ENCODE measurements at regions not wholly inside any gene's neighbourhood (a gene's known extent, or its start where the extent isn't known, plus 50 kb on each side); places are given as distances from the start of the nearest gene placed in this dataset.

- FAIRE-seq (no peak), DNase-seq (ENCODE audit: low spot score) (no peak)
Measured at GRCh38 chr4:14596028-14596427, 406.3 kb upstream of the CPEB2 start.

- DNase-seq (ENCODE audit: low spot score), result no peak
- no peak for FAIRE-seq
Measured at GRCh38 chr4:14596437-14596836, 405.8 kb upstream of the CPEB2 start.

DNA sequence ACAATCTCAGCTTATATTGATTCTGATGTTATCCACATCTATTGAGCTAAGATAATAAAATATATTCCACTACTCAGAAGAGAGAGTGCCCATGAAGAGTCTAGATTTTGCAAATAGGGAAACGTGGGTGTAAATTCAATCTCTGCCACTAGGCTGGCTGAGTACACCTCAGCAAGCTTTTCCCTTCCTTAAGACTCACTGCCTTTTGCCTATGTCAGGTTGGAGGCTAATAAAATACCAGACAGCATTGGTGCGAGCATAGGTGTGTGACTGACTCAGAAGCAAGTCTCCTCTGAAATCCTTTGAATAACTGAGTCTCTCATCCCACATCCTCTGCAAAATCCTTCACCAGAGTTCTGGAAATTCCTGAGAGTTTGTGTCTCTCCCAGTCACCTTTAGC is 405.4 kb upstream of the CPEB2 start:
- no peak for DNase-seq (ENCODE audit: low spot score)

GRCh38 chr4:14602206-14602605 is 400.1 kb upstream of the CPEB2 start:
- FAIRE-seq (no peak), DNase-seq (ENCODE audit: low spot score) (no peak)

More for the DNA sequence above, 405.4 kb upstream of the CPEB2 start:
- no peak for FAIRE-seq

- DNase-seq (ENCODE audit: low spot score) (no peak), FAIRE-seq (no peak)
Measured at GRCh38 chr4:14607001-14607400, 395.3 kb upstream of the CPEB2 start.

GRCh38 chr4:14607578-14607977 is 394.7 kb upstream of the CPEB2 start:
- DNase-seq (ENCODE audit: low spot score), result no peak
- no peak for FAIRE-seq

DNA sequence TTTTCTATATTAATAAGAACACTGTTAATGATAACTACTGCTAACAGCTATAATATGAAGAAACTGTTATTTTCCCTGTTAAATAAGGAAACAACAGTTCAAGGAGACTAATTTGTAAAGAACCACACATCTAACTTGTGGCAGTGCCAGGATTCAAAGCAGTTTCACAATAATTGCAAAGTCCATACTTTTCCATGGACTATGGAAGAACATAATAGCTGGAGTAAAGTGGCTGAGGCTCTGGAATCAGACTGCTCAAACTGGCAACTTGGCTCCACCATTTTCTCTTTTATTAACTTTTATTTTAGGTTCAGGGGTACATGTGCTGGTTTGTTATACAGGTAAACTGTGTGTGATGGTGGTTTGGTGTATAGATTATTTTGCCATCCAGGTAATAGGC is 393.7 kb upstream of the CPEB2 start:
- DNase-seq (ENCODE audit: low spot score) (no peak), FAIRE-seq (no peak)

DNA sequence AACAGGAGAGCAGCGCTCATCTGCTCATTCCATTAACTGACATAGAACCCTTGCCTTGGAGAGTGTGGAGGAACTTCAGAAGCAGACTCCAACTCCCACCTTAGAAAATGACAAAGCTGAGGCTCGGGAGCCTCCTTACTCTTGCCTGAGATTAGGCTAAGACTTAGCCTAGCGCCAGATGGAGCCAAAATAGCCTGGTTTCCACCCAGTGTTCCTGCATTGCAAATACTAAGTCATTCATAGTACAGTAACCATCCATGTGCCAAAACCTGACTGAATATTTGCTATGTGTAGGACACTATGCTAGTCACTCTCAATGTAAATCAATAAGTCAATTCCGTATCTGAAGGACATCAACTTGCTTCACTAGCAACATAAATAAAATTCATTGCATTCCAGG is 387.4 kb upstream of the CPEB2 start:
- no peak for FAIRE-seq
- no peak for DNase-seq (ENCODE audit: low spot score)

- DNase-seq (ENCODE audit: low spot score), result no peak
- no peak for FAIRE-seq
Measured at GRCh38 chr4:14615671-14616070, 386.6 kb upstream of the CPEB2 start.

GRCh38 chr4:14620567-14621141 is 381.6 kb upstream of the CPEB2 start:
- FAIRE-seq (no peak), DNase-seq (ENCODE audit: low spot score) (no peak)

GRCh38 chr4:14621731-14622463 is 380.4 kb upstream of the CPEB2 start:
- FAIRE-seq (no peak), DNase-seq (ENCODE audit: low spot score) (no peak)

- DNase-seq (ENCODE audit: low spot score) (no peak), FAIRE-seq (no peak)
Measured at GRCh38 chr4:14627038-14627437, 375.2 kb upstream of the CPEB2 start.

GRCh38 chr4:14631806-14632440 is 370.4 kb upstream of the CPEB2 start:
- DNase-seq (ENCODE audit: low spot score), result no peak
- FAIRE-seq, result no peak

- FAIRE-seq (no peak), DNase-seq (ENCODE audit: low spot score) (no peak)
Measured at GRCh38 chr4:14636563-14636962, 365.7 kb upstream of the CPEB2 start.

DNA sequence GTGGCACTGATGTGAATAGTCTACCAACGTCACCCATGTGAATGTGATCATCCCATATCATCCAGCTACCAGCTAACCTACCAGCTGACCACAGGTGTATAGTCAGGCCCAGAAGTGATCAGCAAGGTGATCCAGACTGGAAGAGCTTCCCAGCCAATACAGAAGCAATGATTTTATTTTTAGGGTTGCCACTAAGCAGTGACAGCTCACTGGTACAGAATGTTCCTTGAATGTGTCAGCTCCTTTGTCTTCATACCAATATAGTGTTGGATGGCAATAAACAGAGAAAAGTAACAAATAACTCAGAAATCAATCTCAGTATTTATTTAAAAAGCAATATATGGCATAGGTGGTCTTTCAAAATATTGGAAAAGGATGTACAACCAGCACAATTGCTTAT is 361.8 kb upstream of the CPEB2 start:
- FAIRE-seq, result no peak
- DNase-seq (ENCODE audit: low spot score), result no peak

DNA sequence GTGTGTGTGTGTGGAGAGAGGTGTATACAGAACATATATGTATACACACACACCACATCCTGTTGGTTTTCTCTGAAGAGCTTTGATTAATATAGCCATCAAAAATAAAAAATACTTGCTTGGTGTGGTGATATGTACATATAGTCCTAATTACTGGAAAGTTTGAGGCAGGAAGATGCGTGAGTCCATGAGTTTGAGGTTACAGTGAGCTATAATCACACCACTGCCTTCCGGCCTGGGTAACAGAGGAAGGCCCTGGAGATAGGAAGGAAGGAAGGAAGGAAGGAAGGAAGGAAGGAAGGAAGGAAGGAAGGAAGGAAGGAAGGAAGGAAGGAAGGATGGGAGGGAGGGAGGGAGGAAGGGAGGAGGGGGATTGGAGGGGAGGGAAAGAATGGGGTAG is 360.4 kb upstream of the CPEB2 start:
- FAIRE-seq, result no peak
- no peak for DNase-seq (ENCODE audit: low spot score)

GRCh38 chr4:14644580-14645282 is 357.6 kb upstream of the CPEB2 start:
- FAIRE-seq, result no peak
- no peak for DNase-seq (ENCODE audit: low spot score)

- DNase-seq (ENCODE audit: low spot score) (peak; percentile 5), FAIRE-seq (no peak)
Measured at GRCh38 chr4:14646831-14647230, 355.4 kb upstream of the CPEB2 start.

DNA sequence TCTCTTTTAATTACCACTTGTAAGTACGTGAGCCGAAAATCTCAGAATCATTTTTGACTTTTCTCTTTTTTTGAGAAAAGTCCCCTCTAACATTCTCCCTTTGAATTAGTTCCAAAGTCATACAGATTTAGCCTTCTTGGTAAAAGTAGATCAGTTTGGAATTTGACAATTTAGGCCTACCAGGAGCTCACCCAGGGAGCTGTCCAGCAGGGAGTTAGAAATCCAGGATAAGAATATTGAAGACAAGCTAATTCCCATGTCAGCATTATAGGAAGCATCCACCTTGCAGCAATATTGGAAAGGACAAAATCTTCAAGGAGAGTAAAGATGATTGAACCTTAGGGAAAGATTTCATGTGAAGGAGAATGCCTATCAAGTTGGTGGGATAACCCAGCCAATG is 352.2 kb upstream of the CPEB2 start:
- DNase-seq (ENCODE audit: low spot score) (no peak), FAIRE-seq (no peak)

GRCh38 chr4:14652522-14652921 is 349.8 kb upstream of the CPEB2 start:
- DNase-seq (ENCODE audit: low spot score), result no peak
- no peak for FAIRE-seq

DNA sequence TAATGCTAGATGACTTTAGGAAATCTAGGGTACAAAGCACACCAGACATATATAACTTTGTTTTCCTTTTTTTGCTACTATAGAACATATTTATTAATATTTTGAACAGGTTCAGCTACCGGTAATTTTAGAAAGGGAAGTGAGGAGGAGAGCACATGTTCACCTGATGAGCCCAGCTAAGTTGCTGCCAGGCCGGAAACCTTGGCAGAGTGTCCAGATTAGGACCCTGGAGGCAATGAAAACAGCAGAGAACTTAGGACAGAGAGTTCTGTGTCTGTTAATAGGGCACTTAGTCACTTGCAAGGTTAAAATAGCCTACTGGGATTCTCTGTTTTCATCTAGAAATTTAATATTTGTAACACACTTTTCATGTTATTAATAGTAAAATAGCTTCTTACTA is 348.9 kb upstream of the CPEB2 start:
- FAIRE-seq (no peak), DNase-seq (ENCODE audit: low spot score) (no peak)

GRCh38 chr4:14659286-14659685 is 343.0 kb upstream of the CPEB2 start:
- DNase-seq (ENCODE audit: low spot score), result no peak
- FAIRE-seq, result no peak
